ENCODE measurements at regions not wholly inside any gene's neighbourhood (a gene's known extent, or its start where the extent isn't known, plus 50 kb on each side); places are given as distances from the start of the nearest gene placed in this dataset.
"Not testable (repeated sequence)": the region's sequence is repeated elsewhere in the genome, so short reads cannot be mapped to it uniquely, and the experiment has no call there.

- no peak for DNase-seq
Observed at GRCh38 chr4:82172186-82172585, 201.6 kb downstream of the HNRNPD start.

- no peak for DNase-seq
Observed at GRCh38 chr4:82171531-82172155, 202.1 kb downstream of the HNRNPD start.

DNA sequence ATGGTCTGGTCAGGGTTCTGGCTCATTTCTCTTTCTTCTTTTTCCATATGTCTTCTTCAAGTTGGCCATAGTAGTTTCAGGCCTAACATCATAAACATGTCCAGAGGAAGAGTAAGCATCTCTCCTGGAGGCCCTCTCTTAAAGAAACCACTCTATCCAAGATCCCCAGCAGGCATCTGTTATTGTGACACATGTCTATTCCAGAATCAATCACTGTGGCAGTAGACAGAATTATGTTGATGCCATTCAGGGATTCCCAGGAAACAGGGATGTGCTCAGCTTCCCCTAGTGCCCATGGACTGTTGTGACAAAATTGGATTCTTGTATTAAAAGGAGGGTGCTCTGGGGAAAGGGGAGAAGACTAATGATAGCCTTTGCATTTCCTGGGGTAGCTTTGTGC is 224.0 kb downstream of the HNRNPD start:
- DNase-seq, result no peak

DNA sequence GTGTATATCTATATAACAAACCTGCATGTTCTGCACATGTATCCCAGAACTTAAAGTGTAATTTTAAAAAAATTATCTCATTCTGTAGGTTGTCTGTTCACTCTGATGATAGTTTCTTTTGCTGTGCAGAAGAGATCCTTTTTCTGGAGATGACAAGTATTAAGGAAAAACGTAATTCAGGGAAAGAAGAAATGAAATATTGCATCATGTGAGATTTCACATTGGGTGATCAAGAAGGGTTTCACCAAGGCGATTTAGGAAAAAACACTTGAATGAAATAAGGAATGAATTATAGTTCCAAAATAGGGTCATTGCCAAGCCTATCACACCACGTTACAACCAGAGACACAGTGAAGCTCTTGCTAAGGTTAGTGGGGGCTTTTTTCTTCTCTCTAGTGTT is 227.9 kb downstream of the HNRNPD start:
- DNase-seq, result no peak

DNA sequence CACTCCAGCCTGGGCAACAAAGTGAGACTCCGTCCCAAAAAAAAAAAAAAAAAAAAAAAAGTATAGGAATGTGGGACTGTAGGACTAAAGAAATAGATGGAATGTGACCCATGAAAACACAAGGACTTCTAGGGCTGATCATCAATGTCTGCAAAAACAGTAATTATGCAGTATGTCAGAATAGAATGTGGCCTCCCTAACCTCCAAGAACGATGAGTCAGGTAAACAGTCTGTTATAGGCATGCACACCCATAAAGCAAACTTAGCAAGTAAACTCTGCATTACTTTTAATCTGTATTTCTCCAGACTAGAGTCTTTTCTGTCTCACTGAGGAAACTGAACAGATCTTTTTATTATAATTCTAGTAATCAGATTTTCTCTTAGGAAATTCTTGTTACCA is 233.4 kb downstream of the HNRNPD start:
- no peak for DNase-seq

DNA sequence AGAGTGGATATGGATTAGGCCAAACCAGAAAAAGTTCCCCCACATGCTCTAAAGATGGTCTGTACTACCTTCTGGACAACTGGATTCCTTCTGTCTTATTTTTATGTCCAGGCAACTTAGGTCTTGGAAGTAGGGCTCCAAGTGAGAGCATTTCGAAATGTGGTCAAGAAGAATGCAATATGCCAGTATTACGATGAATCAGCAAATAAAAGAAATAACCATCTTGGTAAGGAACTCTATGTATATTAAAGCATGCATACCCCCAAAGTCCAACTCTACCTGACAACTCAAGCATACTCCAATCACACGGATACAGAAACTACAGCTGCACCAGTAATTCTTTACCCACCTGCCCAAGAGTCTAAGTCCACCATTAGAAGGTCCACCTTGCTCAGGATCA is 234.5 kb downstream of the HNRNPD start:
- DNase-seq, result no peak

GRCh38 chr4:82138374-82138773 is 235.4 kb downstream of the HNRNPD start:
- peak; percentile 1 for DNase-seq

DNA sequence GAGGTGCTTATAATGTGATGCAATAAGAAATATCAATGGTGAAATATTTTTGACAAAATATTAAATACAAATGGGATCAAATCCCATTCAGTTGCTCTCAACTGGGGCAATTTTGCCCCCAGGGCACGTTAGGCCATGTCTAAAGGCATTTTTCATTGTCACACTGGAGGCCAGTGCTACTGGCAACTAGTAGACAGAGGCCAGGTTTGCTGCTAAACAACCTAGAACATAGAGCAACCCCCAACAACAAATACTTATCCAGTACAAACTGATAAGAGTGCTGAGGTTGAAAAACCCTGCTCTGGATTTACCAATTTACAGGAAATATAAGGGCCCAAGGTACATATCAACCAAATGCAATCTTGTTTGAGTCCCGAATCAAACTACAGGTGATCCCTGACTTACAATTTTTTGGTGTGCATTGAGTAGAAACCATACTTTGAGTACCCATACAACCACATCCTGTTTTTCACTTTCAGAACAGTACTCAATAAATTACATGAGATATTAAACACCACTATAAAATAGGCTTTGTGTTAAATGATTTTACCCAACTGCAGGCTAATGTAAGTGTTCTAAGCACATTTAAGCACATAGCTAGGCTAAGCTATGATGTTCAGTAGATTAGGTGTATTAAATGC is 237.5 kb downstream of the HNRNPD start:
- no peak for DNase-seq

DNA sequence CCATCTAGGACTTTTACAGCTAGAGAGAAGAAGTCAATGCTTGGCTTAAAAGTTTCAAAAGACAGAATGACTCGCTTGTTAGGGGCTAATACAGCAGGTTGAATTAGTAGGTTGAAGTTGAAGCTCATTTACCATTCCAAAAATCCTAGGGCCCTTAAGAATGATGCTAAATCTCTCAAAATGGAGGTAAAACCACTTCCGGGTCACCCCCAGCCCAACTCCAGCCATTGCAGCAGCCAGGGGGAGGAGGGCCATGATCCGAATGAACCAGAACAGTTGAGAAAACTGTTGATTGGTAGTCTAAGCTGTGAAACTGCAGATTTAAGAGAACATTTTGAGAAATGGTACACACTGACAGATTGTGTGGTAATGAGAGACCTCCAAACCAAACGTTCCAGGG is 245.4 kb downstream of the HNRNPD start:
- no peak for DNase-seq

GRCh38 chr4:82126512-82127040 is 247.2 kb downstream of the HNRNPD start:
- no peak for DNase-seq

DNA sequence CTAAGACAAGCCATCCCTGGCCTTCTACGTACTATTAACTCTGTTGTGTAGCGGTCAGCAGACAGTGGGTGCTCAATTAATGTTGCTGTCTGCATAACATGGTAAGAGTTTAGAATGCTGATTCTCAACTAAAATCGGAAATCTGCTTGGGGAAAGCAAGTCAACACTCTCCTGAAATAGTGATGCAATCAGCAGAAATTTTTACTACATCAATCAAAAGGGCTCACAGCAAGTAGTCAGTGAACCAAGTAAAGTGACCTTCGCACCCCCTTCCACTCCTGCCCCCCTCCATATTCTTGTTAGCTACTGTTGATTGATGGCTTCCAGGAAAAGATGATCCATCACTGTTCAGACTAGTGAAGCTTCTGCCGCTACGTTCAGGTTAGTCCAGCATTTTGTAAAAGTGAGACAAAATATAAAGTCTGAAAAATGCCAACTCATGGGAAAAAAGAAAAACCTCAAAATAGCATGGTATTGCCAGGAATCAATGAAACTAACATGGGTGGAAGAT is 247.9 kb downstream of the HNRNPD start:
- DNase-seq, result no peak

DNA sequence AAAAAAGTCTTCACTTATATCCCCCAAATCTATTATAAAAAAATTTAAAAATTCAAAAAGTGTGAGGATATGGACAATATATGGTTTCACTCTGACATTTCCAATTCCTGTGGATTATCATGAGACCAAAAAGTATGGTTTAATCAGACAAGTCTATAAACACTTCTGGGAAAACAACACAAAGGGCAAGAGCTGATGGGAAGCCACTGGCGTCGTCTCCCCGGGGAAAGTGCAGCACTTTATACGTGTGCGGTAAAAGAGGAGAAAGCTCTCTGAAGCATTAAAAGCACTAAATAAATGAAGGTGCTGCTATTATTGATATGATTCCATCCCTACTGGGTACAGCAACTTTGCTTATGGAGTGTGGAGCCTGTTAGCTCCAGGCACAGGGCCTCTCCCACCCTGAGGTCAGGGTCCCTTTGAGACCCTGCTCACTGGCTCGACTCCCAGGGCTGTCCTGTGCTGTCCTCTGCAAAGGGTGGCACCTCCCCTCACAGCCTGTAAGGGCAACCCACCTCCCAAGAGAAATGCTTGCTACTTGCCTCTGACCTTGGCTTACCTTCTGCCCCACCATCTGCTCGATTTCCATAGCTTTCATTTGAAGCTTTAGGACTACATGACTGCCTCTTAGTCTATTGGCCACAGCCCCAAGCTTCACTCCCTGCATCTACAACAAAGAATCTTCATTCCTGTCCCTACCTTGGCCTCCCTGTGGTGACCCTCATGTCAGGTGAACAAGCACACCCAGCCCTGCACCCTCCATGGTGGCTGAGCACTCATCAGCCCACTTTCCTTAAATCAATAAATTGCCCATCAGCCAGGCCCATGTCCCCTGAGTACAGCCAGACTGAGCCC is 248.6 kb downstream of the HNRNPD start:
- DNase-seq, result no peak

DNA sequence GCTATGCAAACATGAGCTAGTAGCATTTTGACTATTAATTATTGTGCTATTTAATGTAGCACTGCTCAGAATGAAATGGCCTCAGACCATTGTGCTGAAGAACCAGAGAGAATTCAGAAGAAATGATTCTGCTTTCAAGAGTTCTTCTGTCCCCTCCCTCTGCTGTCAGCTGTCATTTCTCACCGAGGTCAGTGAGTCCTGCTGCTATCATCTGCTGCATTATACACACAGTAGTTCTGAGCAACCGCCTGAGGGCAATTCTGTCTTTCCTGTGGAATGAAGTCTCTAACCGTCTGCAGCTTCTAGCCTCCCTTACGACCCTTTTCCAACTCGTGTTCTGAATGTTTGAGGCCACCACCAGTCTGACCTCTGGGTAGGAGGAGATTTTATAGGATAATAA is 249.4 kb downstream of the HNRNPD start:
- DNase-seq, result no peak

DNA sequence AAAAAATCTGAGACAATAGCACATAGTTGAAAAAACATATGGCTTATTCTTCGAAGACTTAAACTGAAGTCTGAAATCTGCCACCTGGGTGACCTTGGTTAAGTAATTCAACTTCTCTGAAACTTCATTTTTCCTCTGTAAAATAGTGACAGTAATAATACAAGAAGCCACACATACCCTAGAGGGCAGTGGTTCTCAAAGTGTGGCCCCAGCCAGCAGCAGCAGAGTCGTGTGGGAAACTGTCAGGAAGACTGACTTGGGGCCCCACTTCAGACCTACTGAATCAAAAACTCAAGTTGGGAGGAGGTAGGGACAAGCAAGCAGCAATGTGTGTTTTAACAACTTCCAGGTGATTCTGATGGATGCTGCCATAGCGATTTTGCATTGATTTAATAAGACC is 249.9 kb downstream of the HNRNPD start:
- DNase-seq, result no peak

DNA sequence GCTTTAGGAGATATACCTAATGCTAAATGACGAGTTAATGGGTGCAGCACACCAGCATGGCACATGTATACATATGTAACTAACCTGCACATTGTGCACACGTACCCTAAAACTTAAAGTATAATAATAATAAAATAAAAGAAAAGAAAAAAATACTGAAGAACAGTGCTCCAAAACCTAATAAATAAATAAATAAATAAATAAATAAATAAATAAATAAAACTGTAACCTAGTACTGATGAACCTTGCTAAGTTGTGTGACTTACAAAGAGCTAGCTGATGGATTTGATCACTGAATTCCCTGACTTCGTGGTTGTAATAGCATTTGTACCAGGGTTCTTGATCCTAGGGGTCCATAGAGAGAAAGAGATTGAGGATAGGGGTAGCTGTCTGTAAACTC is 258.6 kb downstream of the HNRNPD start:
- DNase-seq, result not testable (repeated sequence)

DNA sequence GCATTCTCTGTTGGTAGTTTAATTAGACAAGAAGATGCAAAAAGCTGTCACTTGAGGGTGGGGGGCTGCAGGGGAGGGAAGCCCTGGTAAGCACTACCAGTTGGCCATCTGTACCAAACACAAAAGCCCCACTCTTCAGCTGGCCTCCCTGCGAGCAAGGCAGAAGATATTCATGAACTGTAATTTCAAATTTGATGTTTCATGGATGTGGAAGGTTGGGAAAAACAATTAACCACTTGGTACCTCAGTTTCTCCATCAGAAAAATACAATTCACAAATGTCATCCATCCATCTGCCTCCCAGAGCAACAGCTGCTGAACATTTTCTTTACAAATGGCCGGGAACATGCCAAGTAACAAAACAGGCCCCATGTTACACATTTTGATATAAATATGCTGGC is 265.3 kb downstream of the HNRNPD start:
- no peak for DNase-seq

GRCh38 chr4:82104578-82104977 is 269.2 kb downstream of the HNRNPD start:
- no peak for DNase-seq

GRCh38 chr4:82099928-82100579 is 273.7 kb downstream of the HNRNPD start:
- DNase-seq, result no peak

GRCh38 chr4:82097504-82097903 is 276.3 kb downstream of the HNRNPD start:
- no peak for DNase-seq

- no peak for DNase-seq
Observed at GRCh38 chr4:82090717-82091116, 283.1 kb downstream of the HNRNPD start.

- no peak for DNase-seq
Observed at GRCh38 chr4:82084747-82085146, 289.0 kb downstream of the HNRNPD start.

DNA sequence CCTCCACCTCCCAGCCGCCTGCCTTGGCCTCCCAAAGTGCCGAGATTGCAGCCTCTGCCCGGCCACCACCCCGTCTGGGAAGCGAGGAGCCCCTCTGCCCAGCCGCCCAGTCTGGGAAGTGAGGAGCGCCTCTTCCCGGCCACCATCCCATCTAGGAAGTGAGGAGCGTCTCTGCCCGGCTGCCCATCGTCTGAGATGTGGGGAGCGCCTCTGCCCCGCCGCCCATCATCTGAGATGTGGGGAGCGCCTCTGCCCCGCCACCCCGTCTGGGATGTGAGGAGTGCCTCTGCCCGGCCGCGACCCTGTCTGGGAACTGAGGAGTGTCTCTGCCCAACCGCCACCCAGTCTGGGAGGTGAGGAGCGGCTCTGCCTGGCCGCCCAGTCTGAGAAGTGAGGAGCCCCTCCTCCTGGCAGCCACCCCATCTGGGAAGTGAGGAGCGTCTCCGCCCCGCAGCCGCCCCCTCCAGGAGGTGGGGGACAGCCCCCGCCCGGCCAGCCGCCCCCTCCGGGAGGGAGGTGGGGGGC is 296.3 kb downstream of the HNRNPD start:
- not testable (repeated sequence) for DNase-seq

DNA sequence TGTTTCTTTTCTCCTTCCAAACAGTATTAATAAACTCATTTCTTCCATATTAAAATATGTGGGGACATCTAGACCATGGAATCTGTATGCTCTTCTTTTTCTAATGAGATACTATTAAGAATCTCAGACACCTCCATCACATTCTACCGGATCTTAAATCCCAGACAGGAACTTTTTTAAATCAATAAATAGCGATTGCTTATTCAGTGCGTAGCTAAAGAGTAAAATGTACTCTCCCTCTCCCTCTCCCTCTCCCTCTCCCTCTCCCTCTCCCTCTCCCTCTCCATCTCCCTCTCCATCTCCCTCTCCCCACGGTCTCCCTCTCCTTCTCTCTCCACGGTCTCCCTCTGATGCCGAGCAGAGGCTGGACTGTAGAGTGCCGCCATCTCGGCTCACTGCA is 297.0 kb downstream of the HNRNPD start:
- no peak for DNase-seq

All from fibroblast of skin of back (primary cell).